ENCODE measurements at regions not wholly inside any gene's neighbourhood (a gene's known extent, or its start where the extent isn't known, plus 50 kb on each side); places are given as distances from the start of the nearest gene placed in this dataset.

DNA sequence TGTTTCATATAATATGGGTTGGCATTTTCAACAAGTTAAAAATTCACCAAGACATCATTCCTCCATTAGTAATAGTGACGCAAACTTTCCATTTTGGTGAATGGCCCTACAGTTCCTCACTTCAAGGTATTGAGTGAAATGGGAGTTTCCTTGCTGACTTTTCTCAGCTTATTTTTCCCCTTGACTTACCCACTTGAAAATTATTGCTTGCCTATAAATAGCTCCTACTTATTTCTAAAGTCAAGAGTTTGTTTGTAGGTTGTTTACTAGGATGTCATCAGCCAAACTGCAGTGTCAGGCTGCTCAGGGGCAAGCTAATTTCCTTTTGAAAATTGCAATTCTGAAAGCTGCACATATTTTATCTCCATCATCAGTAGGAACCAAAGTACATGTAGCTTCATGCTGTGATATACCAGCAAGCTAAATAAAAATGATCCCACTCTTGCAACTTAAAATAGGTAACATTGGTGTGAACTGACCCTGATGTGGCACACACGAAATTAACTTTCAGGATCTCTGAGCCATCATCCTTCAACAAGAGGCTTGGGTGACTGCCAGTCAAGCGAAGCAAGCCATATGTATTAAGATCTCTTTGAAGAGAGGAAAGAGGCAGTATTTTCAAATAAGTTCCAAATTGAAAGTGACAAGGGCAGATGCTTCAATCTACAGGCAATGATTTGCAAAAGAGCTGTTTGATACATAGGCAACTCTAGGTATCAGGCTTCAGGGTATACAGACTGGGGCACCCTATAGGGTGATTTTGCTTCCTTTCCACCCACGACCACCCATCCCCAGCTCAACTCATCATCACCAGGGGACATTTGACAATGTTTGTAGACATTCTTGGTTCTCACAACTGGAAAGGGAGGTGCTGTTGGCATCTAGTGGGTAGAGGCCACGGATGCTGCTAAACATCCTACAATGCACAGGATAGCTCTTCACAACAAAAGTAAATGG, 66.8 kb upstream of the RASGRP1 start:
- no peak overlapping the region for H3K18ac ChIP-seq (ENCODE audit: low read length)
- no peak for DNase-seq (ENCODE audit: low spot score)
- no peak overlapping the region for H2AFZ ChIP-seq (ENCODE audit: low read length)
- no peaks in the 10 kb centered on the region for H3K79me1 ChIP-seq (ENCODE audit: low read depth, low read length)
- no peak overlapping the region for H3K14ac ChIP-seq (ENCODE audit: low read length)
- H3K9me3 ChIP-seq (replicated peaks in 1 of 2; ENCODE audit: control insufficient read depth in 2 of 2, insufficient read depth in 1 of 2, low read depth in 1 of 2, low read length in 2 of 2), result no peaks in the 10 kb centered on the region
- no CpG with 5 or more reads among the region's 5 CpGs for WGBS, 2 donors (ENCODE audit: extremely low coverage in 2 of 2, insufficient read length in 2 of 2, insufficient replicate concordance in 1 of 2)
- no peak overlapping the region for H2AK5ac ChIP-seq (ENCODE audit: low read depth, low read length)
- H4K91ac ChIP-seq (ENCODE audit: low read depth, low read length, poor library complexity), result no peak overlapping the region
- peaks cover 0 to 5% of the 10 kb centered on the region in 2 donors for H3K4me1 ChIP-seq (ENCODE audit: control insufficient read depth in 2 of 2, insufficient read depth in 1 of 2, low read depth in 1 of 2, low read length in 2 of 2)
- H3K4me2 ChIP-seq (ENCODE audit: insufficient read depth, low read length, poor library complexity, severe bottlenecking), result no peak overlapping the region
- no peak overlapping the region for H3K23ac ChIP-seq (ENCODE audit: low read depth, low read length, poor library complexity)
- H2BK15ac ChIP-seq (ENCODE audit: low read length), result no peak overlapping the region
- no peak overlapping the region for H3K9ac ChIP-seq (ENCODE audit: low read depth, low read length, poor library complexity)
- H3K27ac ChIP-seq (replicated peaks; ENCODE audit: low read length), result no peak overlapping the region
- H2BK120ac ChIP-seq (ENCODE audit: low read depth, low read length), result no peak overlapping the region
- H2BK5ac ChIP-seq (ENCODE audit: low read length), result no peak overlapping the region
- no peak overlapping the region for H3K4me3 ChIP-seq (ENCODE audit: low read length in 2 of 2)
- no peak overlapping the region for H4K8ac ChIP-seq (ENCODE audit: low read depth, low read length)
- no peaks in the 10 kb centered on the region for H3K27me3 ChIP-seq (ENCODE audit: control insufficient read depth in 3 of 3, insufficient read depth in 3 of 3, low read depth in 1 of 3, low read length in 3 of 3)
- H3K36me3 ChIP-seq (replicated peaks in 1 of 2; ENCODE audit: control insufficient read depth in 2 of 2, insufficient read depth in 2 of 2, low read length in 2 of 2), result no peaks in the 10 kb centered on the region
- no peak overlapping the region for H2BK12ac ChIP-seq (ENCODE audit: low read length)
- no peak overlapping the region for H3K4ac ChIP-seq (ENCODE audit: low read length)

DNA sequence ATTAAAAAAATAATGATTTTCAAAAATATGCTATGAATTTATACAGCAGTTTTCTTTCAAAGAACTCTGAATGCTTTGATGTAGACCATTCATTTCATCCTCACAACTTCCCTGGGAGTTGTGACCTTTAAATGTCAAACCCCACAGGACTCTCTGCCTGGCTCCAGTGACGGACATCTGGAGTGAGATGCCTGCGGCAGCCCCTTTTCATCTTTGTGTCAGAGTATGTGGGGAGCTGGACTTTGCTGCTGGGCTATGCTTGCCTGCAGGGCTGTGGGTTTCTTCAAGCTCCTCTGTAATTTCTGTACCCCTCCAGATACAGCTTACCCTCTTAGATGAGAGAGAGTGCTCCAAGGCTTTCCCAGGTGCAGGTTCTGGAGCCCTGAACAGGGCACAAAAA, 70.6 kb upstream of the RASGRP1 start:
- Histone ChIP-seq H2BK120ac (ENCODE audit: low read depth, low read length) (no peak overlapping the region), H3K9ac (ENCODE audit: low read depth, low read length, poor library complexity) (no peak overlapping the region), H2BK12ac (ENCODE audit: low read length) (no peak overlapping the region), H3K36me3 (replicated peaks in 1 of 2; ENCODE audit: control insufficient read depth in 2 of 2, insufficient read depth in 2 of 2, low read length in 2 of 2) (no peaks in the 10 kb centered on the region), H3K18ac (ENCODE audit: low read length) (no peak overlapping the region), H3K4me1 (ENCODE audit: control insufficient read depth in 2 of 2, insufficient read depth in 1 of 2, low read depth in 1 of 2, low read length in 2 of 2) (peaks cover 0 to 5% of the 10 kb centered on the region in 2 donors), H3K27ac (replicated peaks; ENCODE audit: low read length) (no peak overlapping the region), H3K23ac (ENCODE audit: low read depth, low read length, poor library complexity) (no peak overlapping the region), H4K91ac (ENCODE audit: low read depth, low read length, poor library complexity) (no peak overlapping the region), H2AFZ (ENCODE audit: low read length) (no peak overlapping the region), H2BK15ac (ENCODE audit: low read length) (no peak overlapping the region), H4K8ac (ENCODE audit: low read depth, low read length) (no peak overlapping the region), H3K9me3 (replicated peaks in 1 of 2; ENCODE audit: control insufficient read depth in 2 of 2, insufficient read depth in 1 of 2, low read depth in 1 of 2, low read length in 2 of 2) (no peaks in the 10 kb centered on the region), H3K4me3 (ENCODE audit: low read length in 2 of 2) (no peak overlapping the region), H3K4ac (ENCODE audit: low read length) (no peak overlapping the region), H3K27me3 (ENCODE audit: control insufficient read depth in 3 of 3, insufficient read depth in 3 of 3, low read depth in 1 of 3, low read length in 3 of 3) (no peaks in the 10 kb centered on the region), H3K79me1 (ENCODE audit: low read depth, low read length) (no peaks in the 10 kb centered on the region), H3K4me2 (ENCODE audit: insufficient read depth, low read length, poor library complexity, severe bottlenecking) (no peak overlapping the region), H2AK5ac (ENCODE audit: low read depth, low read length) (no peak overlapping the region), H3K14ac (ENCODE audit: low read length) (no peak overlapping the region), H2BK5ac (ENCODE audit: low read length) (no peak overlapping the region)
- DNase-seq (ENCODE audit: low spot score), result no peak
- no CpG with 5 or more reads among the region's 2 CpGs for WGBS, 2 donors (ENCODE audit: extremely low coverage in 2 of 2, insufficient read length in 2 of 2, insufficient replicate concordance in 1 of 2)

GRCh38 chr15:38636597-38636996, 72.0 kb upstream of the RASGRP1 start:
- H3K36me3 ChIP-seq (replicated peaks in 1 of 2; ENCODE audit: control insufficient read depth in 2 of 2, insufficient read depth in 2 of 2, low read length in 2 of 2), result no peaks in the 10 kb centered on the region
- H3K4me1 ChIP-seq (ENCODE audit: control insufficient read depth in 2 of 2, insufficient read depth in 1 of 2, low read depth in 1 of 2, low read length in 2 of 2), result peaks cover 0 to 5% of the 10 kb centered on the region in 2 donors
- H2BK120ac ChIP-seq (ENCODE audit: low read depth, low read length), result no peak overlapping the region
- H3K27me3 ChIP-seq (ENCODE audit: control insufficient read depth in 3 of 3, insufficient read depth in 3 of 3, low read depth in 1 of 3, low read length in 3 of 3), result no peaks in the 10 kb centered on the region
- H3K27ac ChIP-seq (replicated peaks; ENCODE audit: low read length), result no peak overlapping the region
- no peak overlapping the region for H2AK5ac ChIP-seq (ENCODE audit: low read depth, low read length)
- H3K79me1 ChIP-seq (ENCODE audit: low read depth, low read length), result no peaks in the 10 kb centered on the region
- H3K4ac ChIP-seq (ENCODE audit: low read length), result no peak overlapping the region
- no peak for DNase-seq (ENCODE audit: low spot score)
- H4K8ac ChIP-seq (ENCODE audit: low read depth, low read length), result no peak overlapping the region
- H3K4me2 ChIP-seq (ENCODE audit: insufficient read depth, low read length, poor library complexity, severe bottlenecking), result no peak overlapping the region
- H3K23ac ChIP-seq (ENCODE audit: low read depth, low read length, poor library complexity), result no peak overlapping the region
- no peak overlapping the region for H2BK15ac ChIP-seq (ENCODE audit: low read length)
- H3K4me3 ChIP-seq (ENCODE audit: low read length in 2 of 2), result no peak overlapping the region
- no CpG with 5 or more reads among the region's 4 CpGs for whole genome bisulfite sequencing, 2 donors (ENCODE audit: extremely low coverage in 2 of 2, insufficient read length in 2 of 2, insufficient replicate concordance in 1 of 2)
- no peak overlapping the region for H3K14ac ChIP-seq (ENCODE audit: low read length)
- no peak overlapping the region for H2AFZ ChIP-seq (ENCODE audit: low read length)
- H3K9ac ChIP-seq (ENCODE audit: low read depth, low read length, poor library complexity), result no peak overlapping the region
- H3K18ac ChIP-seq (ENCODE audit: low read length), result no peak overlapping the region
- H2BK12ac ChIP-seq (ENCODE audit: low read length), result no peak overlapping the region
- no peaks in the 10 kb centered on the region for H3K9me3 ChIP-seq (replicated peaks in 1 of 2; ENCODE audit: control insufficient read depth in 2 of 2, insufficient read depth in 1 of 2, low read depth in 1 of 2, low read length in 2 of 2)
- no peak overlapping the region for H4K91ac ChIP-seq (ENCODE audit: low read depth, low read length, poor library complexity)
- H2BK5ac ChIP-seq (ENCODE audit: low read length), result no peak overlapping the region

GRCh38 chr15:38638126-38638525, 73.5 kb upstream of the RASGRP1 start:
- no peak overlapping the region for H2BK15ac ChIP-seq (ENCODE audit: low read length)
- DNase-seq (ENCODE audit: low spot score), result no peak
- H3K9me3 ChIP-seq (replicated peaks in 1 of 2; ENCODE audit: control insufficient read depth in 2 of 2, insufficient read depth in 1 of 2, low read depth in 1 of 2, low read length in 2 of 2), result no peaks in the 10 kb centered on the region
- no peak overlapping the region for H3K9ac ChIP-seq (ENCODE audit: low read depth, low read length, poor library complexity)
- H3K4ac ChIP-seq (ENCODE audit: low read length), result no peak overlapping the region
- no peaks in the 10 kb centered on the region for H3K27me3 ChIP-seq (ENCODE audit: control insufficient read depth in 3 of 3, insufficient read depth in 3 of 3, low read depth in 1 of 3, low read length in 3 of 3)
- no peak overlapping the region for H3K18ac ChIP-seq (ENCODE audit: low read length)
- H3K79me1 ChIP-seq (ENCODE audit: low read depth, low read length), result no peaks in the 10 kb centered on the region
- no peak overlapping the region for H3K23ac ChIP-seq (ENCODE audit: low read depth, low read length, poor library complexity)
- no peak overlapping the region for H4K91ac ChIP-seq (ENCODE audit: low read depth, low read length, poor library complexity)
- no peak overlapping the region for H2BK12ac ChIP-seq (ENCODE audit: low read length)
- no CpG with 5 or more reads among the region's 2 CpGs for WGBS, 2 donors (ENCODE audit: extremely low coverage in 2 of 2, insufficient read length in 2 of 2, insufficient replicate concordance in 1 of 2)
- H4K8ac ChIP-seq (ENCODE audit: low read depth, low read length), result no peak overlapping the region
- no peak overlapping the region for H2AK5ac ChIP-seq (ENCODE audit: low read depth, low read length)
- no peak overlapping the region for H3K27ac ChIP-seq (replicated peaks; ENCODE audit: low read length)
- H3K36me3 ChIP-seq (replicated peaks in 1 of 2; ENCODE audit: control insufficient read depth in 2 of 2, insufficient read depth in 2 of 2, low read length in 2 of 2), result no peaks in the 10 kb centered on the region
- peaks cover 0 to 5% of the 10 kb centered on the region in 2 donors for H3K4me1 ChIP-seq (ENCODE audit: control insufficient read depth in 2 of 2, insufficient read depth in 1 of 2, low read depth in 1 of 2, low read length in 2 of 2)
- H2AFZ ChIP-seq (ENCODE audit: low read length), result no peak overlapping the region
- no peak overlapping the region for H2BK5ac ChIP-seq (ENCODE audit: low read length)
- H3K4me3 ChIP-seq (ENCODE audit: low read length in 2 of 2), result no peak overlapping the region
- no peak overlapping the region for H3K14ac ChIP-seq (ENCODE audit: low read length)
- no peak overlapping the region for H2BK120ac ChIP-seq (ENCODE audit: low read depth, low read length)
- no peak overlapping the region for H3K4me2 ChIP-seq (ENCODE audit: insufficient read depth, low read length, poor library complexity, severe bottlenecking)

Data from neuronal stem cell (in vitro differentiated cells).